ENCODE measurements at regions not wholly inside any gene's neighbourhood (a gene's known extent, or its start where the extent isn't known, plus 50 kb on each side); places are given as distances from the start of the nearest gene placed in this dataset.

DNA sequence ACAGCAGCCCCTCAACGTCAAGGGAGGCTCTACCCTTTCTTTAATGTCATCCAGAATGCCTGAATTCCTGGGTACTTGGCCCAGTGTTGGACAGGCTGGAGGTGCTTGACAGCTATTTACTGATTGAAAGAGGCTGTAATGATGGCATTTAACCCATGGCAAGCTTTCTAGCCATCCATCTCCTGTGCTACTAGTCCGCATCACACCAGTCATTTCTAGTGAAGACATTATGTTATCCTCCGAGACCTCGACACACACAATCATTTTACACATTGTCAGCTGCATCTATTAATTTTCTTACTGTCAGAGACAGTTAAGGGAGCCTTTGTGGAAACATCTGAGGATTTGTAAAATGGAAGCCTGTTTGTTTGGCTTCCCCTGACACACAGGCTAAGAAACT is 149.3 kb upstream of the FSTL4 start:
- Histone ChIP-seq H3K27me3 (no peaks in the 10 kb centered on the region), H3K4me3 (no peak overlapping the region), H3K9me3 (no peaks in the 10 kb centered on the region), H3K27ac (no peak overlapping the region), H3K36me3 (no peaks in the 10 kb centered on the region), H3K4me1 (no peaks in the 10 kb centered on the region)
- intact Hi-C loops (cut with DNase I) = no loop called here
- ATAC-seq (no peak), DNase-seq (no peak)
- TF ChIP-seq CTCF (IDR thresholded peaks at IDR 0.05) = no peak

- intact Hi-C loops (cut with DNase I) = no loop called here
- TF ChIP-seq CTCF (IDR thresholded peaks at IDR 0.05) = no peak
Observed at GRCh38 chr5:133760532-133760931, 148.2 kb upstream of the FSTL4 start.

GRCh38 chr5:133758641-133759040 is 146.3 kb upstream of the FSTL4 start:
- no peaks in the 10 kb centered on the region for H3K4me1 ChIP-seq
- no peak for TF ChIP-seq CTCF (IDR thresholded peaks at IDR 0.05)
- intact Hi-C loops (cut with DNase I) = no loop called here

More at GRCh38 chr5:133760532-133760931, 148.2 kb upstream of the FSTL4 start:
- Histone ChIP-seq H3K27ac (no peak overlapping the region), H3K4me3 (no peak overlapping the region), H3K4me1 (no peaks in the 10 kb centered on the region), H3K9me3 (no peaks in the 10 kb centered on the region), H3K36me3 (no peaks in the 10 kb centered on the region), H3K27me3 (peaks cover 8% of the 10 kb centered on the region)
- DNase-seq (no peak), ATAC-seq (no peak)

DNA sequence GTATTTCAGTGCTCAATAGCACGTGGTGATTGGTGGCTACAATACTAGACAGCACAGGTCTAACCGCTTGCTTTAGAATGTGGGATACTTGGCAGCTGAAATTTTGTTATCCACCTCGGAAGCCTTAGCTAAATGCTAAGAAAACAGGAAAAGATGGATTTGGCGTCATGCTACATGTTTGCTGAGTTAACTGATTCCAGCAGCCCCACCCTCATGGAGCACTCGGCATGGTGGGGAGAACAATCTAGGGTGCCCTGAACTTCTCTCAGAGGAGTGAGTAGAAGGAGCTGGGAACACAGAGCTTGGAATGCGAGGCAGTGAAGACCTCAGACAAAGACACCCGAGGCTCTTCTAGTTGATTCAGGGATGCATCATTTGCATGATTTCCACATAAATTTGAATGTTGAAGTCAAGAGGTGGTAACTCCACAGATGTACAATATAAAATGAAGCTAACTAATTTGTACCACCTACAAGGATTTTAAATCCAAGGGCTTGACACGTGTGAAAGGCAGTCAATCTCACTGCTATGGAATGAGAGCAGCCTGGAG is 145.1 kb upstream of the FSTL4 start:
- no peak overlapping the region for H3K4me3 ChIP-seq
- ATAC-seq = no peak
- H3K27me3 ChIP-seq = peaks cover 8% of the 10 kb centered on the region
- no peak for DNase-seq
- no peak for TF ChIP-seq CTCF (IDR thresholded peaks at IDR 0.05)
- H3K9me3 ChIP-seq = no peaks in the 10 kb centered on the region
- no peaks in the 10 kb centered on the region for H3K36me3 ChIP-seq
- H3K4me1 ChIP-seq = no peaks in the 10 kb centered on the region
- H3K27ac ChIP-seq = no peak overlapping the region
- intact Hi-C loops (cut with DNase I) = no loop called here

More at GRCh38 chr5:133758641-133759040, 146.3 kb upstream of the FSTL4 start:
- Histone ChIP-seq H3K27me3 (peaks cover 8% of the 10 kb centered on the region), H3K4me3 (no peak overlapping the region), H3K27ac (no peak overlapping the region), H3K36me3 (no peaks in the 10 kb centered on the region), H3K9me3 (no peaks in the 10 kb centered on the region)
- ATAC-seq (no peak), DNase-seq (no peak)

- no peak for ATAC-seq
- no peaks in the 10 kb centered on the region for H3K36me3 ChIP-seq
- intact Hi-C loops (cut with DNase I) = no loop called here
Observed at GRCh38 chr5:133756756-133757155, 144.4 kb upstream of the FSTL4 start.

More at GRCh38 chr5:133756756-133757155, 144.4 kb upstream of the FSTL4 start:
- no peaks in the 10 kb centered on the region for H3K9me3 ChIP-seq
- H3K27me3 ChIP-seq = peaks cover 8% of the 10 kb centered on the region
- no peak for TF ChIP-seq CTCF (IDR thresholded peaks at IDR 0.05)
- DNase-seq = no peak
- H3K27ac ChIP-seq = no peak overlapping the region
- H3K4me1 ChIP-seq = no peaks in the 10 kb centered on the region
- H3K4me3 ChIP-seq = no peak overlapping the region

Data from upper lobe of right lung (tissue), 1 donor.